ENCODE measurements at regions not wholly inside any gene's neighbourhood (a gene's known extent, or its start where the extent isn't known, plus 50 kb on each side); places are given as distances from the start of the nearest gene placed in this dataset.

- H3K9me3 ChIP-seq (ENCODE audit: control insufficient read depth in 1 of 2, insufficient read depth in 1 of 2, low read depth in 1 of 2, low read length in 2 of 2), result peaks cover 0 to 5% of the 10 kb centered on the region in 2 experiments; a peak in 1 of 4 replicates
Measured at GRCh38 chr13:107252021-107252420, 684.1 kb upstream of the ARGLU1 start.

More at GRCh38 chr13:107252021-107252420, 684.1 kb upstream of the ARGLU1 start:
- Histone ChIP-seq H3K4me1 (ENCODE audit: control insufficient read depth in 1 of 2, insufficient read depth in 2 of 2, low read length in 2 of 2) (no peaks in the 10 kb centered on the region), H3K4me3 (replicated peaks in 1 of 2; ENCODE audit: low read depth in 1 of 2, low read length in 2 of 2) (no peak overlapping the region), H3K27ac (ENCODE audit: low read depth, low read length) (no peak overlapping the region), H3K79me2 (ENCODE audit: insufficient read depth, low read length) (no peaks in the 10 kb centered on the region), H3K9me2 (ENCODE audit: insufficient read depth) (no peaks in the 10 kb centered on the region), H3K36me3 (ENCODE audit: control insufficient read depth in 1 of 2, insufficient read depth in 2 of 2, low read length in 2 of 2) (no peaks in the 10 kb centered on the region), H2AFZ (ENCODE audit: low read depth, low read length, poor library complexity, severe bottlenecking) (no peak overlapping the region), H4K20me1 (ENCODE audit: insufficient read depth) (no peaks in the 10 kb centered on the region), H3K4me2 (ENCODE audit: low read length) (no peak overlapping the region), H3K9ac (ENCODE audit: low read length) (no peak overlapping the region), H3K27me3 (ENCODE audit: insufficient read depth, low read length) (no peaks in the 10 kb centered on the region)
- intact Hi-C loops (cut with micrococcal nuclease), result no loop called here
- no peak for ATAC-seq
- CTCF ChIA-PET, result no interaction called here
- no peak for DNase-seq (ENCODE audit: low read depth, low spot score)
- TF ChIP-seq, protein P1, sequence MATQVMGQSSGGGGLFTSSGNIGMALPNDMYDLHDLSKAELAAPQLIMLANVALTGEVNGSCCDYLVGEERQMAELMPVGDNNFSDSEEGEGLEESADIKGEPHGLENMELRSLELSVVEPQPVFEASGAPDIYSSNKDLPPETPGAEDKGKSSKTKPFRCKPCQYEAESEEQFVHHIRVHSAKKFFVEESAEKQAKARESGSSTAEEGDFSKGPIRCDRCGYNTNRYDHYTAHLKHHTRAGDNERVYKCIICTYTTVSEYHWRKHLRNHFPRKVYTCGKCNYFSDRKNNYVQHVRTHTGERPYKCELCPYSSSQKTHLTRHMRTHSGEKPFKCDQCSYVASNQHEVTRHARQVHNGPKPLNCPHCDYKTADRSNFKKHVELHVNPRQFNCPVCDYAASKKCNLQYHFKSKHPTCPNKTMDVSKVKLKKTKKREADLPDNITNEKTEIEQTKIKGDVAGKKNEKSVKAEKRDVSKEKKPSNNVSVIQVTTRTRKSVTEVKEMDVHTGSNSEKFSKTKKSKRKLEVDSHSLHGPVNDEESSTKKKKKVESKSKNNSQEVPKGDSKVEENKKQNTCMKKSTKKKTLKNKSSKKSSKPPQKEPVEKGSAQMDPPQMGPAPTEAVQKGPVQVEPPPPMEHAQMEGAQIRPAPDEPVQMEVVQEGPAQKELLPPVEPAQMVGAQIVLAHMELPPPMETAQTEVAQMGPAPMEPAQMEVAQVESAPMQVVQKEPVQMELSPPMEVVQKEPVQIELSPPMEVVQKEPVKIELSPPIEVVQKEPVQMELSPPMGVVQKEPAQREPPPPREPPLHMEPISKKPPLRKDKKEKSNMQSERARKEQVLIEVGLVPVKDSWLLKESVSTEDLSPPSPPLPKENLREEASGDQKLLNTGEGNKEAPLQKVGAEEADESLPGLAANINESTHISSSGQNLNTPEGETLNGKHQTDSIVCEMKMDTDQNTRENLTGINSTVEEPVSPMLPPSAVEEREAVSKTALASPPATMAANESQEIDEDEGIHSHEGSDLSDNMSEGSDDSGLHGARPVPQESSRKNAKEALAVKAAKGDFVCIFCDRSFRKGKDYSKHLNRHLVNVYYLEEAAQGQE (IDR thresholded peaks at IDR 0.05; ENCODE audit: low read depth), result no peak
- TF ChIP-seq TCF7L2 (IDR thresholded peaks at IDR 0.05; ENCODE audit: borderline replicate concordance, extremely low read depth, insufficient read depth, insufficient read length) (no peak), POLR2AphosphoS5 (IDR thresholded peaks at IDR 0.05; ENCODE audit: low read depth, low read length) (no peak), CBX3 (IDR thresholded peaks at IDR 0.05; ENCODE audit: low read depth) (no peak), MAX (IDR thresholded peaks at IDR 0.05) (no peak), ZBTB33 (IDR thresholded peaks at IDR 0.05; ENCODE audit: extremely low read depth, insufficient replicate concordance, low read length) (no peak), POLR2A (IDR thresholded peaks at IDR 0.05; ENCODE audit: borderline replicate concordance, extremely low read depth, insufficient read depth, insufficient read length) (no peak), FOSL1 (IDR thresholded peaks at IDR 0.05; ENCODE audit: low read depth) (no peak), ZFX (IDR thresholded peaks at IDR 0.05) (no peak), ZNF274 (IDR thresholded peaks at IDR 0.05; ENCODE audit: low read depth, low read length) (no peak), RAD21 (IDR thresholded peaks at IDR 0.05; ENCODE audit: low read depth) (no peak), ELF1 (IDR thresholded peaks at IDR 0.05; ENCODE audit: borderline replicate concordance, low read depth) (no peak), EZH2phosphoT487 (IDR thresholded peaks at IDR 0.05; ENCODE audit: borderline replicate concordance) (no peak), YY1 (IDR thresholded peaks at IDR 0.05; ENCODE audit: extremely low read depth, insufficient replicate concordance, low read depth, low read length) (no peak), EZH2 (IDR thresholded peaks at IDR 0.05) (no peak), JUND (IDR thresholded peaks at IDR 0.05) (no peak), CTCF (IDR thresholded peaks at IDR 0.05 in 2 of 3, conservative IDR thresholded peaks at IDR 0.05 in 1 of 3; ENCODE audit: borderline replicate concordance in 1 of 3, insufficient read depth in 1 of 3, low read depth in 2 of 3, low read length in 2 of 3) (no peak)
- TF ChIP-seq, protein P2, sequence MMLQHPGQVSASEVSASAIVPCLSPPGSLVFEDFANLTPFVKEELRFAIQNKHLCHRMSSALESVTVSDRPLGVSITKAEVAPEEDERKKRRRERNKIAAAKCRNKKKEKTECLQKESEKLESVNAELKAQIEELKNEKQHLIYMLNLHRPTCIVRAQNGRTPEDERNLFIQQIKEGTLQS (IDR thresholded peaks at IDR 0.05), result no peak
- POLR2A ChIA-PET, result no interaction called here
- BruUV-seq (replicated peaks), result no TSS peak
- RAD21 ChIA-PET (ENCODE audit: low non-redundant PET in 1 of 2, low total read pairs in 2 of 2, uncharacterized antibody in 2 of 2, unreplicated experiment in 2 of 2), result no interaction called here
